AG10803 (cell line): ENCODE measurements at regions not wholly inside any gene's neighbourhood (a gene's known extent, or its start where the extent isn't known, plus 50 kb on each side); places are given as distances from the start of the nearest gene placed in this dataset.

Experiments used
- DNase-seq: peaks from one replicate; pipeline ENCODE4 v3.0.0; 2010; ENCODE audit warnings: low read depth
- H3K4me3 ChIP-seq: 2 replicates; pipeline ENCODE4 v1.5.1; 2011; ENCODE audit warnings: mild to moderate bottlenecking, low read length, control low read depth
- TF ChIP-seq, protein P1 (sequence below): conservative IDR thresholded peaks from 2 replicates; pipeline ENCODE4 v1.5.1; 2011; ENCODE audit warnings: mild to moderate bottlenecking, low read length, control low read depth, inconsistent platforms

- TF ChIP-seq, protein P1, sequence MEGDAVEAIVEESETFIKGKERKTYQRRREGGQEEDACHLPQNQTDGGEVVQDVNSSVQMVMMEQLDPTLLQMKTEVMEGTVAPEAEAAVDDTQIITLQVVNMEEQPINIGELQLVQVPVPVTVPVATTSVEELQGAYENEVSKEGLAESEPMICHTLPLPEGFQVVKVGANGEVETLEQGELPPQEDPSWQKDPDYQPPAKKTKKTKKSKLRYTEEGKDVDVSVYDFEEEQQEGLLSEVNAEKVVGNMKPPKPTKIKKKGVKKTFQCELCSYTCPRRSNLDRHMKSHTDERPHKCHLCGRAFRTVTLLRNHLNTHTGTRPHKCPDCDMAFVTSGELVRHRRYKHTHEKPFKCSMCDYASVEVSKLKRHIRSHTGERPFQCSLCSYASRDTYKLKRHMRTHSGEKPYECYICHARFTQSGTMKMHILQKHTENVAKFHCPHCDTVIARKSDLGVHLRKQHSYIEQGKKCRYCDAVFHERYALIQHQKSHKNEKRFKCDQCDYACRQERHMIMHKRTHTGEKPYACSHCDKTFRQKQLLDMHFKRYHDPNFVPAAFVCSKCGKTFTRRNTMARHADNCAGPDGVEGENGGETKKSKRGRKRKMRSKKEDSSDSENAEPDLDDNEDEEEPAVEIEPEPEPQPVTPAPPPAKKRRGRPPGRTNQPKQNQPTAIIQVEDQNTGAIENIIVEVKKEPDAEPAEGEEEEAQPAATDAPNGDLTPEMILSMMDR: no peak
- no peak overlapping the region for H3K4me3 ChIP-seq
- no peak for DNase-seq
Observed at GRCh38 chr12:111185889-111186227, 183.0 kb downstream of the PHETA1 start.

DNA sequence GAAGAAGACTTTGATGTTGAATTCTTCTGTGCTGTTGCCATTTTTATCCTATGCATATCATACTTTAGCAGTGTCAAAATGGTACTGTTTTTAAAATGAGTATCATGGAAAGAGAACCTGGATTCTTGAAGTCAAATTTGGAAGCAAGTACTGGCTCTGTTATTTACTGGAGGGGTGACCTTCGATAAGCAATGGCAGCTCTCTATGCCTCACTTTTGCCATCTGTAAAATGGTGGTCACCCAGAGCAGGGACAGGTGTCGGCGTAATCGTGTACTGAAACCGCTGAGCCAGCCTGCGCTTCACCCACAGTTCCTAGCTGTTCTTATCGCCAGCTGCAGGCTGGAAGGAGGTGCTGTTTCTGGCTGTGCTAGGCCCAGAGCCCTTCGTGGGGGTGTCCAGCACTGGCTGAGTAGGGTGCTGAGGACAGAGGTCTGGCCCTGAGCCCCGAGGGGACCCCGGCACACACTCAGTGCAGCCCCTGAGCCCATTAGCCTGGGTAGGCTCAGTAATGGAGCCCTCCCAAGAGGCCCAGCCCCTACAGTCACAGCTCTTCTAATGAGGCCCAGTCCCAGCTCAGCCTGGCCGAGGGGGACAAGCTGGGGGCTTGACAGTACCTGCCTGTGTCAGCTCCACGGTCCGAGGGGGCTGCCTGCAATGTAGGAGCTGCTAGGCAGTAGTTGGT, 183.5 kb downstream of the PHETA1 start:
- no peak overlapping the region for H3K4me3 ChIP-seq
- no peak for DNase-seq
- TF ChIP-seq, protein P1: no peak

GRCh38 chr12:111184161-111184560, 184.7 kb downstream of the PHETA1 start:
- no peak overlapping the region for H3K4me3 ChIP-seq
- DNase-seq: no peak
- TF ChIP-seq, protein P1: no peak

GRCh38 chr12:111183094-111183493, 185.8 kb downstream of the PHETA1 start:
- no peak for DNase-seq

GRCh38 chr12:111182382-111182781, 186.5 kb downstream of the PHETA1 start:
- DNase-seq: no peak
- TF ChIP-seq, protein P1: no peak
- no peak overlapping the region for H3K4me3 ChIP-seq

More at GRCh38 chr12:111183094-111183493, 185.8 kb downstream of the PHETA1 start:
- H3K4me3 ChIP-seq: no peak overlapping the region
- TF ChIP-seq, protein P1: no peak

GRCh38 chr12:111181143-111181726, 187.7 kb downstream of the PHETA1 start:
- no peak overlapping the region for H3K4me3 ChIP-seq
- DNase-seq: peak; percentile 37
- TF ChIP-seq, protein P1: no peak

DNA sequence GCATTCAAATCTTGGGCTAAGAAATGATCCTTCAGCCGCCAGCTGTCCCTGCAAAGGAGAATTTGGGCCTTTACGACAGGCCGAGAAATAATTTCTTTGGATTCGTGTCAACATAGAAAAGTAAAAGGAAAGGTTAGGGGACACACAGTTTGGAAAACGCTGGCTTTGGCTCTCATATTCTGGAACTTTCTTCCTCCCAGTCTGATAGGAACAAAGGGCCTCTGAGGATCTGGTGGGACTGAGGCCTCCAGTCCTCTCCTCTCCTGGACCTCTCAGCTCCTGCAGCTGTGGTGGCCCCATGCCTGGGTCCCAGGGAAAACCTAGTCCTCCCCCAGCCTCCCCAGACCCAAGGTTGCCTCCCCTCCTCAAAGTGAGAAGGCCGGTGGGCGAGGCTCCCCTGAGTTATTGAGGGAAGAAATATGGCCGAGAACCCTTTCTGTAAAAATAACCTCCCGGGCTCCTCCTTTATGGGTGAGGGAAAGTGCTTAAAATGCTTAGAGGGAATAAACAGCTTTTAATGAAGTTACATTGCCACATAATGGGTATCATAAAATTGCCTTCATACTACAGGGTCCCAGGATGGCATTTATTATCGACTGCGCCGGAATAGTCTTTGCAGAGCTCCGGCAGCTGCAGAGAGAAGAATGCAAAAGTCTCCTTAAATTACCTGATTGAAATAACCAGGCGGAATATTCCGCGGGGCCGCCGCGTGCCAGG, 188.3 kb downstream of the PHETA1 start:
- TF ChIP-seq, protein P1: no peak
- DNase-seq: no peak
- H3K4me3 ChIP-seq: no peak overlapping the region
